Endothelial cell of umbilical vein (primary cell): ENCODE measurements at regions not wholly inside any gene's neighbourhood (a gene's known extent, or its start where the extent isn't known, plus 50 kb on each side); places are given as distances from the start of the nearest gene placed in this dataset.
"Not testable (repeated sequence)": the region's sequence is repeated elsewhere in the genome, so short reads cannot be mapped to it uniquely, and the experiment has no call there.

Experiments used
- CTCF ChIP-seq, 2 donors: IDR thresholded peaks; 1 replicate in 1 of 2; 2 replicates in 1 of 2; pipeline ENCODE4 v1.5.1; 2011; ENCODE audit warnings: low read length in 2 of 2, mild to moderate bottlenecking in 2 of 2, moderate library complexity in 2 of 2, control low read depth in 1 of 2, inconsistent platforms in 1 of 2, low read depth in 1 of 2; ENCODE audit not compliant: insufficient read depth in 1 of 2; ENCODE audit errors: extremely low read depth in 1 of 2
- MAX ChIP-seq: IDR thresholded peaks from 2 replicates; pipeline ENCODE4 v1.6.1; 2011; ENCODE audit not compliant: insufficient read depth, insufficient read length
- POLR2A ChIP-seq: IDR thresholded peaks from 2 replicates; pipeline ENCODE4 v1.6.1; 2012; ENCODE audit warnings: low read depth, mild to moderate bottlenecking, control low read depth, low read length

GRCh38 chr18:77353349-77353748, 103.7 kb downstream of the GALR1 start:
- not testable (repeated sequence) for TF ChIP-seq CTCF (IDR thresholded peaks at IDR 0.05; ENCODE audit: extremely low read depth in 1 of 2, insufficient read depth in 1 of 2, low read depth in 1 of 2, low read length in 2 of 2); POLR2A; MAX
